ENCODE measurements at regions not wholly inside any gene's neighbourhood (a gene's known extent, or its start where the extent isn't known, plus 50 kb on each side); places are given as distances from the start of the nearest gene placed in this dataset.

- H3K27me3 Mint-ChIP-seq (ENCODE audit: insufficient read depth, low read depth, poor library complexity), result peaks cover 2% of the 10 kb centered on the region
- H3K9me2 ChIP-seq (ENCODE audit: insufficient read depth), result no peaks in the 10 kb centered on the region
- H3K27ac ChIP-seq (ENCODE audit: low read depth), result no peak overlapping the region
- H3K4me3 Mint-ChIP-seq, result no peak overlapping the region
- peak overlapping the region; percentile 10 for H2AFZ ChIP-seq
- no peaks in the 10 kb centered on the region for H3K79me2 ChIP-seq (replicated peaks; ENCODE audit: insufficient read depth)
- peaks cover 8% of the 10 kb centered on the region for H3K4me1 ChIP-seq (ENCODE audit: insufficient read depth)
- no peak overlapping the region for H3K4me3 ChIP-seq
- no peaks in the 10 kb centered on the region for H3F3A ChIP-seq (replicated peaks; ENCODE audit: low read depth)
- peak; percentile 28 for DNase-seq (ENCODE audit: low spot score)
- H3K36me3 Mint-ChIP-seq (ENCODE audit: low read depth), result peaks cover 11% of the 10 kb centered on the region; the same call in 2 of the 3 replicates
- TF ChIP-seq ZNF114 (CRISPR knock-in tag; IDR thresholded peaks at IDR 0.05) (no peak), ETS1 (IDR thresholded peaks at IDR 0.05) (no peak), CTCF (conservative IDR thresholded peaks at IDR 0.05; ENCODE audit: low read depth in 2 of 2) (no peak), ZNF462 (CRISPR knock-in tag; IDR thresholded peaks at IDR 0.05) (no peak), JUNB (IDR thresholded peaks at IDR 0.05; ENCODE audit: unreplicated experiment) (no peak), STAT1 (IDR thresholded peaks at IDR 0.05; ENCODE audit: unreplicated experiment) (no peak), ZNF331 (CRISPR knock-in tag; IDR thresholded peaks at IDR 0.05; ENCODE audit: low read depth) (no peak), CREB1 (CRISPR knock-in tag; IDR thresholded peaks at IDR 0.05; ENCODE audit: low read depth) (no peak), POLR2AphosphoS5 (IDR thresholded peaks at IDR 0.05; ENCODE audit: low read depth) (no peak), EZH2phosphoT487 (IDR thresholded peaks at IDR 0.05; ENCODE audit: unreplicated experiment) (no peak), NANOG (IDR thresholded peaks at IDR 0.05; ENCODE audit: borderline replicate concordance) (no peak), REST (IDR thresholded peaks at IDR 0.05; ENCODE audit: unreplicated experiment) (no peak), EZH2 (IDR thresholded peaks at IDR 0.05; ENCODE audit: low read depth, unreplicated experiment) (no peak)
- 0 out of 3 replicates have a peak, but pooled peaks have one; percentile 26 for ATAC-seq
- H3K27me3 ChIP-seq (ENCODE audit: insufficient read depth), result no peaks in the 10 kb centered on the region
- no peak overlapping the region for H3K27ac Mint-ChIP-seq
- H4K20me1 ChIP-seq (replicated peaks; ENCODE audit: insufficient read depth), result no peaks in the 10 kb centered on the region
- peaks cover 17% of the 10 kb centered on the region for H3K9me3 Mint-ChIP-seq
- no peaks in the 10 kb centered on the region for H3K36me3 ChIP-seq (ENCODE audit: insufficient read depth)
- H3K4me2 ChIP-seq, result peak overlapping the region; percentile 16; the same call in 1 of the 2 replicates
- peaks cover 17% of the 10 kb centered on the region for H3K4me1 Mint-ChIP-seq
Measured at GRCh38 chr4:11710453-11711093, 281.9 kb upstream of the HS3ST1 start.
